K562 (cell line): ENCODE measurements at regions not wholly inside any gene's neighbourhood (a gene's known extent, or its start where the extent isn't known, plus 50 kb on each side); places are given as distances from the start of the nearest gene placed in this dataset.
A peak's percentile ranks its signal among the peaks of the same experiment; 100 is the strongest.

Source experiments
- ATAC-seq: fragments of 200-7000 bp; cut with Tn5 transposase; 3 replicates; pipeline ENCODE4 v1.9.1; 2020; ENCODE audit warnings: moderate library complexity
- BruUV-seq: library from RNA; stranded (reverse); fragments of 400-500 nt; replicated peaks from 2 replicates; lab custom pipeline; 2021; lab: Mats Ljungman, UMichigan
- CTCF ChIA-PET: fragments of 300-600 bp; formaldehyde crosslinking; extraction: SDS; loops from one replicate; lab custom pipeline; 2021; ENCODE audit warnings: low intra/inter-chr PET ratio; lab: Yijun Ruan, JAX
- POLR2A ChIA-PET: fragments of 300-600, 350-650 bp; sonication (Branson Sonifier 250); formaldehyde crosslinking; extraction: SDS; loops from one replicate; lab custom pipeline; 2021; ENCODE audit warnings: antibody characterized with exemption, inconsistent platforms; lab: Yijun Ruan, JAX
- DNase-seq, 4 experiments: peaks; one replicate each; pipeline versions ENCODE4 v3.0.0 to v3.0.0-alpha.2; 2011 to 2018; ENCODE audit warnings: low spot score in 3 of 4, mixed read lengths in 3 of 4; ENCODE audit errors: extremely low read depth in 1 of 4
- FAIRE-seq: peaks from 2 replicates; lab custom pipeline; 2011; peaks lifted over from hg19 to GRCh38; lab: Jason Lieb, UNC
- H2AFZ ChIP-seq: 2 replicates; pipeline ENCODE4 v1.6.0; 2011; ENCODE audit warnings: low read depth, low read length, control low read depth, inconsistent platforms
- H3K27ac ChIP-seq: fragments of 200-600 bp; 3 replicates; pipeline ENCODE4 v1.8.0; 2011; ENCODE audit warnings: low read depth, mild to moderate bottlenecking, control low read depth, inconsistent platforms, low read length, moderate library complexity, mixed read lengths; ENCODE audit errors: extremely low read depth
- H3K27me3 ChIP-seq, 2 experiments: fragments of 300-600 bp in 1 of 2; 2 replicates in 1 of 2; 3 replicates in 1 of 2; pipeline versions ENCODE4 v1.6.0 to v1.8.0; 2011; ENCODE audit warnings: inconsistent platforms in 2 of 2, low read length in 2 of 2, mild to moderate bottlenecking in 1 of 2, mixed read lengths in 1 of 2, moderate library complexity in 1 of 2; ENCODE audit not compliant: control insufficient read depth in 2 of 2, insufficient read depth in 2 of 2
- H3K36me3 ChIP-seq: fragments of 300-600 bp; 3 replicates; pipeline ENCODE4 v1.8.0; 2011; ENCODE audit warnings: mild to moderate bottlenecking, low read length, inconsistent platforms; ENCODE audit not compliant: control insufficient read depth, insufficient read depth
- H3K4me1 ChIP-seq, 2 experiments: fragments of 200-600 bp in 1 of 2; replicated peaks in 1 of 2; 2 replicates in 1 of 2; 3 replicates in 1 of 2; pipeline versions ENCODE4 v1.5.1 to v1.8.0; 2011; ENCODE audit warnings: inconsistent platforms in 2 of 2, low read length in 2 of 2, mild to moderate bottlenecking in 1 of 2, mixed read lengths in 1 of 2, moderate library complexity in 1 of 2; ENCODE audit not compliant: control insufficient read depth in 2 of 2, insufficient read depth in 2 of 2
- H3K4me2 ChIP-seq: 2 replicates; pipeline ENCODE4 v1.6.1; 2011; ENCODE audit warnings: low read length, control low read depth, inconsistent platforms, mixed read lengths; ENCODE audit not compliant: insufficient read depth
- H3K4me3 ChIP-seq: fragments of 200-600 bp; sonication (generic), shearing (Covaris generic); 2 replicates; pipeline ENCODE4 v1.5.1; 2016; ENCODE audit warnings: control low read depth, inconsistent platforms
- H3K79me2 ChIP-seq: fragments of 200-600 bp; 3 replicates; pipeline ENCODE4 v1.8.0; 2011; ENCODE audit warnings: low read length, inconsistent platforms; ENCODE audit not compliant: control insufficient read depth, insufficient read depth
- H3K9ac ChIP-seq, 2 experiments: 2 replicates each; pipeline versions ENCODE4 v1.6.0 to v1.6.1; 2011; ENCODE audit warnings: low read depth in 2 of 2, low read length in 2 of 2, control low read depth in 1 of 2, inconsistent platforms in 1 of 2, mild to moderate bottlenecking in 1 of 2, mixed read lengths in 1 of 2; ENCODE audit not compliant: insufficient read depth in 1 of 2
- H3K9me1 ChIP-seq: one replicate; pipeline ENCODE4 v1.6.0; 2011; ENCODE audit warnings: inconsistent platforms, mild to moderate bottlenecking, low read length, moderate library complexity; ENCODE audit not compliant: control insufficient read depth, insufficient read depth
- H3K9me3 ChIP-seq: replicated peaks from 2 replicates; pipeline ENCODE4 v1.5.1; 2011; ENCODE audit warnings: low read depth, low read length, inconsistent platforms; ENCODE audit not compliant: control insufficient read depth, insufficient read depth
- H4K20me1 ChIP-seq: replicated peaks from 2 replicates; pipeline ENCODE4 v1.6.1; 2011; ENCODE audit warnings: low read length, inconsistent platforms, mixed read lengths; ENCODE audit not compliant: control insufficient read depth, insufficient read depth
- BMI1 ChIP-seq: fragments of 150-350 bp; IDR thresholded peaks from 2 replicates; pipeline ENCODE4 v1.6.1; 2014; ENCODE audit warnings: low read length
- CEBPG ChIP-seq, 3 experiments: fragments of 200-800 bp in 1 of 3; sonication (Bioruptor generic) in 1 of 3; sonication (generic) in 1 of 3; formaldehyde crosslinking in 1 of 3; IDR thresholded peaks in 2 of 3; conservative IDR thresholded peaks in 1 of 3; 2 replicates each; pipeline versions ENCODE4 v1.6.1 to v1.8.0; 2016 to 2022; ENCODE audit warnings: missing compliant biosample characterization in 2 of 3, missing genetic modification characterization in 2 of 3, mild to moderate bottlenecking in 1 of 3, missing genetic modification reagents in 1 of 3
- ELF4 ChIP-seq: fragments of 450-650 bp; formaldehyde crosslinking; IDR thresholded peaks from 2 replicates; pipeline ENCODE4 v1.4.0; 2022; ENCODE audit warnings: missing genetic modification characterization
- MCM7 ChIP-seq, 2 experiments: fragments of 450-650 bp; IDR thresholded peaks; 2 replicates each; pipeline ENCODE4 v1.6.1; 2016 to 2018
- ZNF143 ChIP-seq: sonication (generic); formaldehyde crosslinking; IDR thresholded peaks from 2 replicates; pipeline ENCODE4 v1.9.0; 2022; ENCODE audit warnings: mild to moderate bottlenecking, missing genetic modification reagents
- ZNF324 ChIP-seq: fragments of 250-450 bp; sonication (Bioruptor Pico); IDR thresholded peaks from 2 replicates; pipeline ENCODE4 v1.4.0; 2020; ENCODE audit warnings: mild to moderate bottlenecking
- WGBS: fragments of 100-300 bp; shearing (Covaris generic); methylation state at CpG from one replicate; pipeline ENCODE4 v1.1.6; 2016; ENCODE audit warnings: low coverage, mixed read lengths; ENCODE audit not compliant: insufficient coverage; ENCODE audit errors: missing lambda C conversion rate; 5-methylcytosine and 5-hydroxymethylcytosine counted together
- in situ Hi-C: fragments of 300-500 bp; cut with MboI; formaldehyde crosslinking; loops from 4 replicates; pipeline ENCODE4 v1.15.0; 2018; ENCODE audit warnings: inconsistent platforms, mixed read lengths
- intact Hi-C: fragments of 100-400 bp; cut with micrococcal nuclease; formaldehyde crosslinking; loops from 2 replicates; pipeline ENCODE4 v1.14.2; 2022
- TF ChIP-seq, protein P1 (sequence below): sonication (generic); formaldehyde crosslinking; IDR thresholded peaks from 2 replicates; pipeline ENCODE4 v1.8.0; 2022; ENCODE audit warnings: mild to moderate bottlenecking, missing genetic modification reagents

DNA sequence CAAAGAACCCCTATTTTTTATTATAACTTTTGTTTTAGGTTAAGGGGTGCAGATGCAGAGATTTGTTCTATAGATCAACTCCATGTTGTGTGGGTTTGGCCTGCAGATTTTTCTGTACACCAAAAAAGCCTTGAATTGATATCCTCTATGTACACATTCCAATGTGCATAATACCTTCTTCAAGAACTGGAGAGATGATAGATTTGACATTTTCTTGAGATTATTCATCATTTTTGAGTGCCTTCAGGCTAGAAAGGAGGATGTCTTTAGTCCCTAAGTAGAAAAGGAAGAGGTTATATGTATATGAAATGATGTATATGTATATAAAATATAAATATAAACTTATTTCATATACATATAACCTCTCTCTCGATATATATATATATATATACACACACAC, 1190.0 kb upstream of the ALCAM start:
- Histone ChIP-seq H3K4me1 (no peaks in the 10 kb centered on the region), H3K27ac (no peak overlapping the region), H4K20me1 (no peaks in the 10 kb centered on the region), H2AFZ (no peak overlapping the region), H3K4me3 (no peak overlapping the region), H3K9me1 (no peaks in the 10 kb centered on the region), H3K9ac (no peak overlapping the region), H3K9me3 (no peaks in the 10 kb centered on the region), H3K4me2 (no peak overlapping the region), H3K36me3 (no peaks in the 10 kb centered on the region), H3K79me2 (no peaks in the 10 kb centered on the region), H3K27me3 (no peaks in the 10 kb centered on the region)
- CTCF ChIA-PET = no interaction called here
- POLR2A ChIA-PET = no interaction called here
- ATAC-seq = no peak
- no TSS peak for BruUV-seq
- in situ Hi-C loops (no loop called here), intact Hi-C loops (no loop called here)
- TF ChIP-seq BMI1 (no peak), ZNF143 (CRISPR knock-in tag) (no peak), ZNF324 (no peak)
- TF ChIP-seq, protein P1, sequence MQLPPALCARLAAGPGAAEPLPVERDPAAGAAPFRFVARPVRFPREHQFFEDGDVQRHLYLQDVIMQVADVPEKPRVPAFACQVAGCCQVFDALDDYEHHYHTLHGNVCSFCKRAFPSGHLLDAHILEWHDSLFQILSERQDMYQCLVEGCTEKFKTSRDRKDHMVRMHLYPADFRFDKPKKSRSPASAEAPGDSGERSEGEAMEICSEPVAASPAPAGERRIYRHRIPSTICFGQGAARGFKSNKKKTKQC (CRISPR knock-in tag) = no peak
- WGBS = 0% methylated on average over 1 of the region's 1 CpG
- no peak for DNase-seq
- FAIRE-seq = no peak

DNA sequence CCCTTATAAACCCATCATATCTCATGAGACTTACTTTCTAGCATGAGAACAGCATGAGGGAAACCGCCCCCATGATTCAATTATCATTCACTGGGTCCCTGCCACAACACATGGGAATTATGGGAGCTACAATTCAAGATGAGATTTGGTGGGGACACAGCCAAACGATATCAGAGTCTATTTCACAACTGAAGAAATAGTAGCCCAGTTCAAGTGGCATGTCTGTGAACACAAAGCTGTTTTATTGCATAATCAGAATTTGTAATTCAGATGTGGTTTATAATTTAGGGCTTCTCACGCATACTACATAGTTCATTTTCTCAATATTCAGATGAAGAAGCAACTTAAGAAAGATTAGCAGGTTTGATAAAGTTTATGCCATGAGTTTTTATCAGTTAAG, 1188.0 kb upstream of the ALCAM start:
- Histone ChIP-seq H3K27ac (no peak overlapping the region), H3K36me3 (no peaks in the 10 kb centered on the region), H3K4me2 (no peak overlapping the region), H3K27me3 (no peaks in the 10 kb centered on the region), H4K20me1 (no peaks in the 10 kb centered on the region), H3K79me2 (no peaks in the 10 kb centered on the region), H2AFZ (no peak overlapping the region), H3K9ac (no peak overlapping the region), H3K9me1 (no peaks in the 10 kb centered on the region), H3K9me3 (no peaks in the 10 kb centered on the region), H3K4me3 (no peak overlapping the region), H3K4me1 (no peaks in the 10 kb centered on the region)
- FAIRE-seq (no peak), ATAC-seq (no peak), DNase-seq (no peak)
- ChIA-PET POLR2A (no interaction called here), CTCF (no interaction called here)
- in situ Hi-C loops (no loop called here), intact Hi-C loops (no loop called here)
- no peak for TF ChIP-seq CEBPG (CRISPR knock-in tag; IDR thresholded peaks at IDR 0.05)
- 0 out of 4 replicates have a peak, but pooled peaks of 1 of the 2 experiments have one; percentile 12 for TF ChIP-seq CEBPG (tag; conservative IDR thresholded peaks at IDR 0.05 in 1 of 2, IDR thresholded peaks at IDR 0.05 in 1 of 2)
- TF ChIP-seq BMI1 = no peak
- TF ChIP-seq MCM7 (IDR thresholded peaks at IDR 0.05) = no peak
- no peak for TF ChIP-seq ELF4
- BruUV-seq = no TSS peak
- 0% methylated on average over 2 of the region's 3 CpGs for WGBS
